Progenitor cell of endocrine pancreas (in vitro differentiated cells): ENCODE measurements at regions not wholly inside any gene's neighbourhood (a gene's known extent, or its start where the extent isn't known, plus 50 kb on each side); places are given as distances from the start of the nearest gene placed in this dataset.
"Not testable (repeated sequence)": the region's sequence is repeated elsewhere in the genome, so short reads cannot be mapped to it uniquely, and the experiment has no call there.

Experiments
- DNase-seq: peaks from one replicate; pipeline ENCODE4 v3.0.0; 2021; ENCODE audit warnings: low spot score; ENCODE audit not compliant: unreplicated experiment
- H3K27ac Mint-ChIP-seq: 2 replicates; pipeline ENCODE4 v1.8.0; 2021; ENCODE audit warnings: mild to moderate bottlenecking, moderate library complexity, mixed read lengths
- H3K27me3 Mint-ChIP-seq: 2 replicates; pipeline ENCODE4 v1.8.0; 2021; ENCODE audit warnings: mixed read lengths
- H3K36me3 Mint-ChIP-seq: 2 replicates; pipeline ENCODE4 v1.8.0; 2022; ENCODE audit warnings: mixed read lengths; ENCODE audit not compliant: insufficient read depth
- H3K4me1 Mint-ChIP-seq: 2 replicates; pipeline ENCODE4 v1.8.0; 2021; ENCODE audit warnings: low read depth, mixed read lengths
- H3K4me3 Mint-ChIP-seq: 2 replicates; pipeline ENCODE4 v1.8.0; 2021; ENCODE audit warnings: low read depth, mild to moderate bottlenecking, moderate library complexity, mixed read lengths
- H3K9me3 Mint-ChIP-seq: 2 replicates; pipeline ENCODE4 v1.8.0; 2021; ENCODE audit warnings: low read depth, mixed read lengths
- TF ChIP-seq, protein P1 (sequence below): fragments of 200-600 bp; sonication (generic); IDR thresholded peaks from one replicate; pipeline ENCODE4 v1.5.0; 2021; ENCODE audit warnings: antibody characterized with exemption, mild to moderate bottlenecking; ENCODE audit not compliant: unreplicated experiment

DNA sequence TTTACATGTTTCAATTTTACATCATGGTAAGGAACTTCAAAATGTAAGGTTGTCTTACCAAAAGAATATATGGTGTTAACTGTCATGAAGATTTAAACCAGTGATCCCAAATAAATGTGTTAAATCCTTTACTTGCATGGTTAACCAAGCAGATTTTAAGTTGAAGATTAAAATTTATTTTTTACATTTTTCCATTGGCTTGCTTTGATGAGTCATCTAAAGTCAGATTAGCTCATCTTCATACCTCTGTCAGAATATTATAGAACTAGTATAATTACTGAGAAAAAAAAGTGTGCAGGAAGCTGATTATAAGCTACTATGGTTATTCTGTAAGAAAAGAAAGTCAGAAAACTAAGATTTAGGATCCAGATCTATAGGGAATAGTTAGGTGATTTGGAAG lies 95.3 kb upstream of the DPH5 start:
- no peak overlapping the region for H3K4me3 Mint-ChIP-seq
- TF ChIP-seq, protein P1, sequence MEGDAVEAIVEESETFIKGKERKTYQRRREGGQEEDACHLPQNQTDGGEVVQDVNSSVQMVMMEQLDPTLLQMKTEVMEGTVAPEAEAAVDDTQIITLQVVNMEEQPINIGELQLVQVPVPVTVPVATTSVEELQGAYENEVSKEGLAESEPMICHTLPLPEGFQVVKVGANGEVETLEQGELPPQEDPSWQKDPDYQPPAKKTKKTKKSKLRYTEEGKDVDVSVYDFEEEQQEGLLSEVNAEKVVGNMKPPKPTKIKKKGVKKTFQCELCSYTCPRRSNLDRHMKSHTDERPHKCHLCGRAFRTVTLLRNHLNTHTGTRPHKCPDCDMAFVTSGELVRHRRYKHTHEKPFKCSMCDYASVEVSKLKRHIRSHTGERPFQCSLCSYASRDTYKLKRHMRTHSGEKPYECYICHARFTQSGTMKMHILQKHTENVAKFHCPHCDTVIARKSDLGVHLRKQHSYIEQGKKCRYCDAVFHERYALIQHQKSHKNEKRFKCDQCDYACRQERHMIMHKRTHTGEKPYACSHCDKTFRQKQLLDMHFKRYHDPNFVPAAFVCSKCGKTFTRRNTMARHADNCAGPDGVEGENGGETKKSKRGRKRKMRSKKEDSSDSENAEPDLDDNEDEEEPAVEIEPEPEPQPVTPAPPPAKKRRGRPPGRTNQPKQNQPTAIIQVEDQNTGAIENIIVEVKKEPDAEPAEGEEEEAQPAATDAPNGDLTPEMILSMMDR: no peak
- H3K36me3 Mint-ChIP-seq: no peaks in the 10 kb centered on the region
- no peak overlapping the region for H3K27ac Mint-ChIP-seq
- H3K27me3 Mint-ChIP-seq: no peaks in the 10 kb centered on the region
- no peaks in the 10 kb centered on the region for H3K4me1 Mint-ChIP-seq
- H3K9me3 Mint-ChIP-seq: no peaks in the 10 kb centered on the region
- no peak for DNase-seq

DNA sequence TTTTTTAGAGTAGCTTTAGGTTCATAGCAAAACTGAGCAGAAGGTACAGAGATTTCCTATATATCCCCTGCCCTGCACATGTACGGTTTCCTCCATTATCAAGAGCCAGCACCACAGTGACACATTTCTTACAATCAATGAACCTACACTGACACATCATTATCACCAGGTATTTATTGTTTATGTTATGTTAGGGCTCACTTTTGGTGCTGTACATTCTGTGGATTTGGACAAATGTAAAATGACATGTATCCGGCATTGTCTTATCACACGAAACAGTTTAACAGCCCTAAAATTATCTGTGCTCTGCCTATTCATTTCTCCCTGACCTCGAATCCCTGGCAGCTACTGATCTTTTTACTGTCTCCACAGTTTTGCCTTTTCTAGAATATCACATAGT lies 93.7 kb upstream of the DPH5 start:
- no peaks in the 10 kb centered on the region for H3K36me3 Mint-ChIP-seq
- H3K4me1 Mint-ChIP-seq: no peaks in the 10 kb centered on the region
- no peaks in the 10 kb centered on the region for H3K9me3 Mint-ChIP-seq
- no peak overlapping the region for H3K4me3 Mint-ChIP-seq
- no peak overlapping the region for H3K27ac Mint-ChIP-seq
- no peak for DNase-seq
- TF ChIP-seq, protein P1: no peak
- H3K27me3 Mint-ChIP-seq: no peaks in the 10 kb centered on the region

DNA sequence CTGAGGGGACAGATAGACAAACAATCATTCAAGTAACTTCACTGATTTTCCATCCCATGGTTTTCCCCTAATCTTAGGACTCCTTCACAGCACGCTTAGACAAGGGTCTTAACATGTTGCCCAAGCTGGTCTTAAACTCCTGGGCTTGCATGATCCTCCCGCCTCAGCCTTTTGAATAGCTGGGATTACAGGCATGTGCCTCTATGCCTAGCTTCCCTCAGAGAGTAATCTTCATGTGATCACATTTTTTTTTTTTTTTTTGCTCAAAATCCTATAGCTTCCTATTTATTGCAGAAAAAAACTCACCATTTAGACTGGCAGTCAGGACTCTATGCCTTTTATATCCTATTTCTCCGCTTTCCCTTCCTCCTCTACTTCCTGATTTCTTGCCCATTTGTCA lies 90.4 kb upstream of the DPH5 start:
- no peaks in the 10 kb centered on the region for H3K9me3 Mint-ChIP-seq
- H3K4me3 Mint-ChIP-seq: no peak overlapping the region
- DNase-seq: no peak
- TF ChIP-seq, protein P1: no peak
- H3K27ac Mint-ChIP-seq: no peak overlapping the region
- no peaks in the 10 kb centered on the region for H3K4me1 Mint-ChIP-seq
- H3K36me3 Mint-ChIP-seq: no peaks in the 10 kb centered on the region
- H3K27me3 Mint-ChIP-seq: no peaks in the 10 kb centered on the region

DNA sequence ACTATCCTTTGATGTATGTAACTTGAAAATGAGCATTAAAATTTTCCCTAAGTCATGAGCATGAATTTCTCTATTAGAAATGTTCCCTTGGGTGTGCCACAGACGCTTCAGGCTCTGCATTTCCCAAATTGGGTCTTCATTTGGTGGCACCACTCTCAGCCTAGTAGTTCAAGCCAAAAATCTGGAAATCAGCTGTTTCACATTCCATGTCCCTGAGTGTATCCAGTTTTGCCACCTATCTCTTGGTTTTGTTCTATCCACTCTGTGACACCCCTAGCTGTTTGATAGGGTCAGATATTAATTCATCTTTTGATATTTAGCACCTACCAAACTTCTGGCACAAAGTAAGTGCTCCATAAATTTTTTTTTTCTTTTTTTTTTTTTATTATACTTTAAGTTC lies 89.5 kb upstream of the DPH5 start:
- H3K4me3 Mint-ChIP-seq: no peak overlapping the region
- H3K9me3 Mint-ChIP-seq: no peaks in the 10 kb centered on the region
- DNase-seq: no peak
- no peaks in the 10 kb centered on the region for H3K36me3 Mint-ChIP-seq
- TF ChIP-seq, protein P1: no peak
- no peaks in the 10 kb centered on the region for H3K4me1 Mint-ChIP-seq
- H3K27ac Mint-ChIP-seq: no peak overlapping the region
- no peaks in the 10 kb centered on the region for H3K27me3 Mint-ChIP-seq

DNA sequence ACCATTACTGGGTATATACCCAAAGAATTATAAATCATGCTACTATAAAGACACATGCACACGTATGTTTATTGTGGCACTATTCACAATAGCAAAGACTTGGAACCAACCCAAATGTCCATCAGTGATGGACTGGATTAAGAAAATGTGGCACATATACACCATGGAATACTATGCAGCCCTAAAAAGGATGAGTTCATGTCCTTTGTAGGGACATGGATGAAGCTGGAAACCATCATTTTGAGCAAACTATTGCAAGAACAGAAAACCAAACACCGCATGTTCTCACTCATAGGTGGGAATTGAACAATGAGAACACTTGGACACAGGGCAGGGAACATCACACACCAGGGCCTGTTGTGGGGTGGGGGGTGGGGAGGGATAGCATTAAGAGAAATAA lies 88.5 kb upstream of the DPH5 start:
- H3K27ac Mint-ChIP-seq, DNase-seq, H3K4me1 Mint-ChIP-seq: not testable (repeated sequence)

DNA sequence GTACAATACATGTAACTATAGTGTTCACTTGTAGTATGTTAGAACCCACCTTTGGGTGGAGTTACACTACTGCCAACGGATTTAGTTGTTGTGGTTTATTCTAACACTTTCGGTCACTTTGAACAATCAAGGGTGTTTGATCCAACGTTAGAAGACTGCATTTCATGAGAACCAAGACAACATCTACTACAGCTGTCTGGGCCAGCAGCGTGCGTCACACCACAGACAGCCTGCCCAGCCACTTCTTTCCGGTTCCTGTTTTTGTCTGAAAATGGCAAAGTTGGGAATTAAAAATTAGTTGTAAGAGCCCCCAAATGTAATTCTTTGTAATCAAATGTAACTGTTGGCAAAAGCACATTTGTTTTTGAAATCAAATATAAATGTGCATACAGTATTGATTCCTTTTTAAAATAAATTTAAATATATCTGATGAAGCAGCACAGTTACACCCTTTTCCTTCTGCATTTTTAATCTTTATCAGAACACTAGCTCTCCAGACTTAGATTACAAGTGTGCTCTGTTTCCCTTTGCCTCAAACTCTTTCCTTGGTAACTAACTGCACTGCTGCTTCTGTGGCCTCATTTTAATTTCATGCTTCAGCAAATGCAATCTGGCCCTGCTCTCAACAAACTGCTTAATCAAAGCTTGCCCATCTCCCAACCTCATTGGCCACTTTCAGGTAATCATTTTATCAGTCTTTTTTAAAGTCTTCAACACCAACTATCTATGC lies 86.6 kb upstream of the DPH5 start:
- H3K4me3 Mint-ChIP-seq: no peak overlapping the region
- H3K27ac Mint-ChIP-seq: no peak overlapping the region
- TF ChIP-seq, protein P1: no peak
- DNase-seq: no peak
- H3K27me3 Mint-ChIP-seq: no peaks in the 10 kb centered on the region
- H3K4me1 Mint-ChIP-seq: no peaks in the 10 kb centered on the region
- H3K9me3 Mint-ChIP-seq: no peaks in the 10 kb centered on the region
- H3K36me3 Mint-ChIP-seq: no peaks in the 10 kb centered on the region

More for the DNA sequence above, 88.5 kb upstream of the DPH5 start:
- not testable (repeated sequence) for H3K9me3 Mint-ChIP-seq, H3K27me3 Mint-ChIP-seq, H3K4me3 Mint-ChIP-seq, H3K36me3 Mint-ChIP-seq
